ENCODE measurements at regions not wholly inside any gene's neighbourhood (a gene's known extent, or its start where the extent isn't known, plus 50 kb on each side); places are given as distances from the start of the nearest gene placed in this dataset.

- Histone ChIP-seq H3K27ac (ENCODE audit: low read depth in 1 of 3, low read length in 2 of 3) (no peak overlapping the region), H3K4me1 (ENCODE audit: control insufficient read depth in 3 of 3, insufficient read depth in 2 of 3, low read depth in 1 of 3, low read length in 2 of 3) (no peaks in the 10 kb centered on the region), H3K4me3 (ENCODE audit: low read depth in 1 of 3, low read length in 3 of 3) (no peak overlapping the region), H3K9me3 (ENCODE audit: control insufficient read depth in 2 of 2, insufficient read depth in 1 of 2, low read depth in 1 of 2, low read length in 1 of 2) (no peaks in the 10 kb centered on the region), H3K27me3 (ENCODE audit: control insufficient read depth in 3 of 3, insufficient read depth in 3 of 3, low read length in 3 of 3) (no peaks in the 10 kb centered on the region), H3K36me3 (ENCODE audit: control insufficient read depth in 3 of 3, insufficient read depth in 2 of 3, low read depth in 1 of 3, low read length in 3 of 3) (no peaks in the 10 kb centered on the region)
- no peak for FAIRE-seq
- DNase-seq: no peak
- 89 to 91% (median 90%) methylated on average over 3 of the region's 3 CpGs for WGBS, 3 donors
These were observed 280.3 kb downstream of the CCDC85A start for GRCh38 chr2:56464066-56464465.

- Histone ChIP-seq H3K4me1 (ENCODE audit: control insufficient read depth in 3 of 3, insufficient read depth in 2 of 3, low read depth in 1 of 3, low read length in 2 of 3) (no peaks in the 10 kb centered on the region), H3K9me3 (ENCODE audit: control insufficient read depth in 2 of 2, insufficient read depth in 1 of 2, low read depth in 1 of 2, low read length in 1 of 2) (no peaks in the 10 kb centered on the region), H3K27me3 (ENCODE audit: control insufficient read depth in 3 of 3, insufficient read depth in 3 of 3, low read length in 3 of 3) (no peaks in the 10 kb centered on the region), H3K36me3 (ENCODE audit: control insufficient read depth in 3 of 3, insufficient read depth in 2 of 3, low read depth in 1 of 3, low read length in 3 of 3) (no peaks in the 10 kb centered on the region), H3K4me3 (ENCODE audit: low read depth in 1 of 3, low read length in 3 of 3) (no peak overlapping the region), H3K27ac (ENCODE audit: low read depth in 1 of 3, low read length in 2 of 3) (no peak overlapping the region)
- WGBS, 3 donors: 92 to 95% (median 93%) methylated on average over 2 of the region's 2 CpGs
- FAIRE-seq (no peak), DNase-seq (no peak)
These were observed 280.8 kb downstream of the CCDC85A start for GRCh38 chr2:56464613-56465012.

DNA sequence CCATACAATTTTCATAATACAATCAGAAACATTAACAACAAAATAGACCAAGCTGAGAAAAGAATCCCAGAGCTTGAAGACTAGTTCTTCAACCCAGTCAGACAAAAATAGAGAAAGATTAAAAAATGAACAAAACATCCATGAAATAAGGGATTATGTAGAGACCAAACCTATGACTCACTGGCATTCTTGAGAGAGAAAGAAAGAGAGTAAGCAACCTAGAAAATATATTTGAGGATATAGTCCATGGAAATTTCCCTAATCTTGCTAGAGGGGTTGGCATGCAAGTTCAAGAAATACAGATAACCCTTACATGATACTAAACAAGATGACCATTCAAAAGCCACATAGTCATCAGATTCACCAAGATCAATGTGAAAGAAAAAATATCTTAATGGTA is 281.7 kb downstream of the CCDC85A start:
- DNase-seq (no peak), FAIRE-seq (no peak)
- Histone ChIP-seq H3K36me3 (ENCODE audit: control insufficient read depth in 3 of 3, insufficient read depth in 2 of 3, low read depth in 1 of 3, low read length in 3 of 3) (no peaks in the 10 kb centered on the region), H3K27ac (ENCODE audit: low read depth in 1 of 3, low read length in 2 of 3) (no peak overlapping the region), H3K27me3 (ENCODE audit: control insufficient read depth in 3 of 3, insufficient read depth in 3 of 3, low read length in 3 of 3) (no peaks in the 10 kb centered on the region), H3K4me3 (ENCODE audit: low read depth in 1 of 3, low read length in 3 of 3) (no peak overlapping the region), H3K4me1 (ENCODE audit: control insufficient read depth in 3 of 3, insufficient read depth in 2 of 3, low read depth in 1 of 3, low read length in 2 of 3) (no peaks in the 10 kb centered on the region), H3K9me3 (ENCODE audit: control insufficient read depth in 2 of 2, insufficient read depth in 1 of 2, low read depth in 1 of 2, low read length in 1 of 2) (no peaks in the 10 kb centered on the region)

- DNase-seq (no peak), FAIRE-seq (no peak)
- Histone ChIP-seq H3K27ac (ENCODE audit: low read depth in 1 of 3, low read length in 2 of 3) (no peak overlapping the region), H3K4me3 (ENCODE audit: low read depth in 1 of 3, low read length in 3 of 3) (no peak overlapping the region), H3K9me3 (ENCODE audit: control insufficient read depth in 2 of 2, insufficient read depth in 1 of 2, low read depth in 1 of 2, low read length in 1 of 2) (no peaks in the 10 kb centered on the region), H3K27me3 (ENCODE audit: control insufficient read depth in 3 of 3, insufficient read depth in 3 of 3, low read length in 3 of 3) (no peaks in the 10 kb centered on the region), H3K4me1 (ENCODE audit: control insufficient read depth in 3 of 3, insufficient read depth in 2 of 3, low read depth in 1 of 3, low read length in 2 of 3) (peaks cover 0 to 3% (median 0%) of the 10 kb centered on the region in 3 donors), H3K36me3 (ENCODE audit: control insufficient read depth in 3 of 3, insufficient read depth in 2 of 3, low read depth in 1 of 3, low read length in 3 of 3) (no peaks in the 10 kb centered on the region)
These were observed 289.7 kb downstream of the CCDC85A start for GRCh38 chr2:56473524-56473923.

- peak overlapping the region in 1 of 3 donors; percentile 46 for H3K27ac ChIP-seq (ENCODE audit: low read depth in 1 of 3, low read length in 2 of 3)
- no peaks in the 10 kb centered on the region for H3K36me3 ChIP-seq (ENCODE audit: control insufficient read depth in 3 of 3, insufficient read depth in 2 of 3, low read depth in 1 of 3, low read length in 3 of 3)
- H3K4me3 ChIP-seq (ENCODE audit: low read depth in 1 of 3, low read length in 3 of 3): no peak overlapping the region
- peaks cover 0 to 3% (median 0%) of the 10 kb centered on the region in 3 donors for H3K4me1 ChIP-seq (ENCODE audit: control insufficient read depth in 3 of 3, insufficient read depth in 2 of 3, low read depth in 1 of 3, low read length in 2 of 3)
- DNase-seq: peak; percentile 11 to 73
- FAIRE-seq: no peak
- no peaks in the 10 kb centered on the region for H3K27me3 ChIP-seq (ENCODE audit: control insufficient read depth in 3 of 3, insufficient read depth in 3 of 3, low read length in 3 of 3)
- no peaks in the 10 kb centered on the region for H3K9me3 ChIP-seq (ENCODE audit: control insufficient read depth in 2 of 2, insufficient read depth in 1 of 2, low read depth in 1 of 2, low read length in 1 of 2)
- 8 to 33% (median 14%) methylated on average over 4 of the region's 4 CpGs for WGBS, 3 donors
These were observed 290.8 kb downstream of the CCDC85A start for GRCh38 chr2:56474412-56475158.

GRCh38 chr2:56475191-56475590 is 291.4 kb downstream of the CCDC85A start:
- 69 to 77% (median 70%) methylated on average over 2 of the region's 2 CpGs for WGBS, 3 donors
- no peak for DNase-seq
- H3K27me3 ChIP-seq (ENCODE audit: control insufficient read depth in 3 of 3, insufficient read depth in 3 of 3, low read length in 3 of 3): no peaks in the 10 kb centered on the region
- H3K4me1 ChIP-seq (ENCODE audit: control insufficient read depth in 3 of 3, insufficient read depth in 2 of 3, low read depth in 1 of 3, low read length in 2 of 3): peaks cover 0 to 3% (median 0%) of the 10 kb centered on the region in 3 donors
- no peak for FAIRE-seq
- no peaks in the 10 kb centered on the region for H3K9me3 ChIP-seq (ENCODE audit: control insufficient read depth in 2 of 2, insufficient read depth in 1 of 2, low read depth in 1 of 2, low read length in 1 of 2)
- H3K36me3 ChIP-seq (ENCODE audit: control insufficient read depth in 3 of 3, insufficient read depth in 2 of 3, low read depth in 1 of 3, low read length in 3 of 3): no peaks in the 10 kb centered on the region
- H3K4me3 ChIP-seq (ENCODE audit: low read depth in 1 of 3, low read length in 3 of 3): no peak overlapping the region
- no peak overlapping the region for H3K27ac ChIP-seq (ENCODE audit: low read depth in 1 of 3, low read length in 2 of 3)

DNA sequence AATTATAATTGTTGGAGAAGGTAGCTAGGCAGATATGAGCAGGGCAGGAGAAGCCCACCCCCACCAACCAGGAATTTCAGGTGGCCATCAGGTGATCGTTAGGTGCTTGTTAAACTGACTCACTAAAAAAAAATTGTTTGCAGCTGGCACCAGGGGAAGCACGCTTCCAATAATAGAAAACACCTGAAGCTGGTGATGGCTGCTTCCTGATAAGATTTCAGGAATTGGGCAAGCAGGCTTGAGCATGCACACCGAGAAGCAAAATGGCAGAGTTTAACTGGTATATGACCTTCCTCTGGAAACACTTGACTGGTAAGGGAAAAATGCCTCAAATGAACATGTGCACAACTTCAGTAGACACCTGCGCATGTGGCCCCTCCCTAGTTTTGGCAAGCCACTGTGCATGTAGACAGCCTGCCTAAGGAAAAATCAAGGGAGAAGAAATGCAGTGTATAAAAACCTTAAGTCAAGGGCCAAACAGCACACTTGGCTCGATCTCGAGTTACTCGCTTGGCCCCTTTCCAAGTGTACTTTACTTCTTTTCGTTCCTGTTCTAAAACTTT is 292.8 kb downstream of the CCDC85A start:
- Histone ChIP-seq H3K9me3 (ENCODE audit: control insufficient read depth in 2 of 2, insufficient read depth in 1 of 2, low read depth in 1 of 2, low read length in 1 of 2) (no peaks in the 10 kb centered on the region), H3K27me3 (ENCODE audit: control insufficient read depth in 3 of 3, insufficient read depth in 3 of 3, low read length in 3 of 3) (no peaks in the 10 kb centered on the region), H3K36me3 (ENCODE audit: control insufficient read depth in 3 of 3, insufficient read depth in 2 of 3, low read depth in 1 of 3, low read length in 3 of 3) (no peaks in the 10 kb centered on the region), H3K4me3 (ENCODE audit: low read depth in 1 of 3, low read length in 3 of 3) (no peak overlapping the region), H3K27ac (ENCODE audit: low read depth in 1 of 3, low read length in 2 of 3) (no peak overlapping the region), H3K4me1 (ENCODE audit: control insufficient read depth in 3 of 3, insufficient read depth in 2 of 3, low read depth in 1 of 3, low read length in 2 of 3) (peaks cover 0 to 3% (median 0%) of the 10 kb centered on the region in 3 donors)
- FAIRE-seq (no peak), DNase-seq (peak in 1 of 2 donors; percentile 26)
- WGBS, 3 donors: 43 to 67% (median 53%) methylated on average over 8 of the region's 8 CpGs

DNA sequence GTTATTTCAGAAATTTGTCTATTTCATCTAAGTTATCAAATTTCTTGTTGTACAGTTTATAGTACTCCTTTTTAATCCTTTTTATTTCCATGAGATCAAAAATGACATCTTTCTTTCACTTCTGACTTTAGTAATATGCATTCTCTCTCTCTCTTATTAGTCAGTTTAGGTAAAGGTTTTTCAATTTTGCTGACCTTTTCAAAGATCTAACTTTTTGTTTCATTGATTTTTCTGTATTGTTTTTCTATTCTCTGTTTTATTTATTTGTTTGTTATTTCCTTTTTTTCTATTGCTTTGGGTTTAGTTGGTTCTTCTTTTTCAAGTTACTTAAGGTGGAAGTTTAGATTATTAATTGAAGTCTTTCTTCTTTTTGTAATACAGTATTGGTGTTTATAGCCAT is 294.2 kb downstream of the CCDC85A start:
- DNase-seq: no peak
- no peaks in the 10 kb centered on the region for H3K9me3 ChIP-seq (ENCODE audit: control insufficient read depth in 2 of 2, insufficient read depth in 1 of 2, low read depth in 1 of 2, low read length in 1 of 2)
- no peak overlapping the region for H3K27ac ChIP-seq (ENCODE audit: low read depth in 1 of 3, low read length in 2 of 3)
- no peak overlapping the region for H3K4me3 ChIP-seq (ENCODE audit: low read depth in 1 of 3, low read length in 3 of 3)
- no peaks in the 10 kb centered on the region for H3K27me3 ChIP-seq (ENCODE audit: control insufficient read depth in 3 of 3, insufficient read depth in 3 of 3, low read length in 3 of 3)
- no peak for FAIRE-seq
- H3K4me1 ChIP-seq (ENCODE audit: control insufficient read depth in 3 of 3, insufficient read depth in 2 of 3, low read depth in 1 of 3, low read length in 2 of 3): peaks cover 0 to 3% (median 0%) of the 10 kb centered on the region in 3 donors
- H3K36me3 ChIP-seq (ENCODE audit: control insufficient read depth in 3 of 3, insufficient read depth in 2 of 3, low read depth in 1 of 3, low read length in 3 of 3): no peaks in the 10 kb centered on the region

DNA sequence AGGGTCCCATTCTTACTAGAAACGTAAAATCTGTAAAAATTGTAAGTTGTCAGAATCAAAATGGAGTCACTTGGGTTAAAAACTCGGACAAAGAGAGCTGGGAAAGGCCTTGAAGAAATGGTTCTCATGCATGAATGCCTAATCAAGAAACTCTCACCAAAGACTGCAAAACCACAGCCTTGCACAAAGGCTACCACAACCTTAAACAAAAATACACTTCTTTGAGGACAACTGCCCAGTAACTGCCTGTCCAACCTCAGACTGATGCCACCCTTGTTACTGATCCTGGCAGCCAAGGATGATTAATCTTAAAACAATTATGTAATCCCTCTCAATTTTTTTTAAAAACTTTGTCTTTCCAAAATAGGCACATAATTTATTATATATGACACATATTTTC is 299.3 kb downstream of the CCDC85A start:
- 52 to 69% (median 52%) methylated on average over 2 of the region's 2 CpGs for WGBS, 3 donors
- Histone ChIP-seq H3K27me3 (ENCODE audit: control insufficient read depth in 3 of 3, insufficient read depth in 3 of 3, low read length in 3 of 3) (no peaks in the 10 kb centered on the region), H3K27ac (ENCODE audit: low read depth in 1 of 3, low read length in 2 of 3) (no peak overlapping the region), H3K4me3 (ENCODE audit: low read depth in 1 of 3, low read length in 3 of 3) (no peak overlapping the region), H3K36me3 (ENCODE audit: control insufficient read depth in 3 of 3, insufficient read depth in 2 of 3, low read depth in 1 of 3, low read length in 3 of 3) (no peaks in the 10 kb centered on the region), H3K9me3 (ENCODE audit: control insufficient read depth in 2 of 2, insufficient read depth in 1 of 2, low read depth in 1 of 2, low read length in 1 of 2) (no peaks in the 10 kb centered on the region), H3K4me1 (ENCODE audit: control insufficient read depth in 3 of 3, insufficient read depth in 2 of 3, low read depth in 1 of 3, low read length in 2 of 3) (no peaks in the 10 kb centered on the region)
- FAIRE-seq (no peak), DNase-seq (no peak)
